D721Med (cell line): ENCODE measurements at regions not wholly inside any gene's neighbourhood (a gene's known extent, or its start where the extent isn't known, plus 50 kb on each side); places are given as distances from the start of the nearest gene placed in this dataset.
"Not testable (repeated sequence)": the region's sequence is repeated elsewhere in the genome, so short reads cannot be mapped to it uniquely, and the experiment has no call there.

Experiments used
- DNase-seq: peaks from one replicate; pipeline ENCODE4 v3.0.0; 2011; ENCODE audit warnings: low spot score; ENCODE audit not compliant: insufficient read length
- FAIRE-seq: peaks from 2 replicates; lab custom pipeline; 2011; peaks lifted over from hg19 to GRCh38; lab: Jason Lieb, UNC
- CTCF ChIP-seq: IDR thresholded peaks from 2 replicates; pipeline ENCODE4 v1.5.1; 2012; ENCODE audit warnings: mild to moderate bottlenecking, control low read depth; ENCODE audit not compliant: insufficient read depth; ENCODE audit errors: missing control alignments

GRCh38 chr3:20736287-20736852 is 550.4 kb upstream of the SGO1 start:
- no peak for TF ChIP-seq CTCF
- FAIRE-seq (no peak), DNase-seq (no peak)

GRCh38 chr3:20729185-20729584 is 543.2 kb upstream of the SGO1 start:
- DNase-seq: no peak
- no peak for TF ChIP-seq CTCF
- FAIRE-seq: no peak

GRCh38 chr3:20726786-20727185 is 540.8 kb upstream of the SGO1 start:
- FAIRE-seq (no peak), DNase-seq (no peak)
- TF ChIP-seq CTCF: no peak

- no peak for DNase-seq
- no peak for FAIRE-seq
- no peak for TF ChIP-seq CTCF
Observed at GRCh38 chr3:20724241-20724640, 538.2 kb upstream of the SGO1 start.

- DNase-seq, FAIRE-seq: not testable (repeated sequence)
Observed at GRCh38 chr3:20716425-20716824, 530.4 kb upstream of the SGO1 start.

GRCh38 chr3:20701641-20702040 is 515.6 kb upstream of the SGO1 start:
- TF ChIP-seq CTCF: no peak
- FAIRE-seq (no peak), DNase-seq (no peak)

GRCh38 chr3:20700714-20701113 is 514.7 kb upstream of the SGO1 start:
- FAIRE-seq (no peak), DNase-seq (no peak)
- TF ChIP-seq CTCF: no peak

- DNase-seq: no peak
- TF ChIP-seq CTCF: no peak
- FAIRE-seq: no peak
Observed at GRCh38 chr3:20698896-20699295, 512.9 kb upstream of the SGO1 start.
